ENCODE measurements at regions not wholly inside any gene's neighbourhood (a gene's known extent, or its start where the extent isn't known, plus 50 kb on each side); places are given as distances from the start of the nearest gene placed in this dataset.

DNA sequence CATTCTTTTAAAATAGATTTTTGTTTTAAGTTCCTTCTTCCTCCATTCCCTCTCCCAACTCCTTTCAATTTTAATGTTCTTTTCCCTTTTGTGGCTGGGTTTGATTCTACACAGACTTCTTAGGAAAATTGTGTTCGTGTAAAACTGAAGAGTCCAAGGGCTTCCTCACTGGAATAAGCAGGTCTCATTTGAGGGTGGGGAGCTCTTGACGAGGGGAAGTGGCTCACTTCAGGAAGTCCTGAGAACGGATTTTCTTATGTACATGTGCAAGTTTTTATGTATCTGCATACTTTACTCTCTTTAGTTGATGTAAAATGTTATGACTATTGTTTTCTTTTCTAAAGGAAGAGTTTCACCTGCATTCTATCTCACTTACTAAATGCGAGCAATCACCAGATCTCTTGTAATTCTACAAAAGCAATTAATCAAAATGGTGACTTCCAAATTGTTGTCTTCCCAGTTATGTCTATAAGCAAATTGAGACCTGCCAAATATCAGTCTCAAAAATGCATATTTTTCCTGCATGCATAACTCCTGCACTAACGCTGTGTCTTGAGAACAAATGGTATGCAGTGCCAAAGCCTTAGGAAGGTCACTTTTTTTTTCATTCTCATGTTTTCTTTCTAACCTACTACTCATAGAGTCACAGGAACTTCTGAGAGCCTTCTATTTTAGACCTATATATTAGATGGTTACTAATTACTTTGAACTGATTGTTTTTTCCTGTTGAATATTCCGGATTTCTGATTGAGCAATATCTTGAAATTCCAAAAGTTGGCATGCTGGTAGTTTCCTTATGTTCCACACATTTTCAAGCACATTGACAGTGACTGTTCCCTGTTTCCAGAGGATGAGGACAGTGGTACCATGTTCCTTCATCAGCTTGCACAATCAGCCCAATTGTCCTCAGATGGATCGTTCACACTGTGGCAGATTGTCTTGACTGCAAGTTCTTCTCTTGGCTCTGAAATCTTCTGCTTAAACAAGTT is 251.9 kb upstream of the PRDM1 start:
- TF ChIP-seq, protein P1, sequence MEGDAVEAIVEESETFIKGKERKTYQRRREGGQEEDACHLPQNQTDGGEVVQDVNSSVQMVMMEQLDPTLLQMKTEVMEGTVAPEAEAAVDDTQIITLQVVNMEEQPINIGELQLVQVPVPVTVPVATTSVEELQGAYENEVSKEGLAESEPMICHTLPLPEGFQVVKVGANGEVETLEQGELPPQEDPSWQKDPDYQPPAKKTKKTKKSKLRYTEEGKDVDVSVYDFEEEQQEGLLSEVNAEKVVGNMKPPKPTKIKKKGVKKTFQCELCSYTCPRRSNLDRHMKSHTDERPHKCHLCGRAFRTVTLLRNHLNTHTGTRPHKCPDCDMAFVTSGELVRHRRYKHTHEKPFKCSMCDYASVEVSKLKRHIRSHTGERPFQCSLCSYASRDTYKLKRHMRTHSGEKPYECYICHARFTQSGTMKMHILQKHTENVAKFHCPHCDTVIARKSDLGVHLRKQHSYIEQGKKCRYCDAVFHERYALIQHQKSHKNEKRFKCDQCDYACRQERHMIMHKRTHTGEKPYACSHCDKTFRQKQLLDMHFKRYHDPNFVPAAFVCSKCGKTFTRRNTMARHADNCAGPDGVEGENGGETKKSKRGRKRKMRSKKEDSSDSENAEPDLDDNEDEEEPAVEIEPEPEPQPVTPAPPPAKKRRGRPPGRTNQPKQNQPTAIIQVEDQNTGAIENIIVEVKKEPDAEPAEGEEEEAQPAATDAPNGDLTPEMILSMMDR (IDR thresholded peaks at IDR 0.05): no peak
- no peak for ATAC-seq
- no peak for DNase-seq
- H3K4me3 ChIP-seq: no peak overlapping the region
- intact Hi-C loops (cut with DNase I, micrococcal nuclease): no loop called here
- H3K4me1 ChIP-seq (ENCODE audit: low read depth): peaks cover 6% of the 10 kb centered on the region
- H3K36me3 ChIP-seq (ENCODE audit: low read depth): no peaks in the 10 kb centered on the region
- H3K9me3 ChIP-seq: no peaks in the 10 kb centered on the region

DNA sequence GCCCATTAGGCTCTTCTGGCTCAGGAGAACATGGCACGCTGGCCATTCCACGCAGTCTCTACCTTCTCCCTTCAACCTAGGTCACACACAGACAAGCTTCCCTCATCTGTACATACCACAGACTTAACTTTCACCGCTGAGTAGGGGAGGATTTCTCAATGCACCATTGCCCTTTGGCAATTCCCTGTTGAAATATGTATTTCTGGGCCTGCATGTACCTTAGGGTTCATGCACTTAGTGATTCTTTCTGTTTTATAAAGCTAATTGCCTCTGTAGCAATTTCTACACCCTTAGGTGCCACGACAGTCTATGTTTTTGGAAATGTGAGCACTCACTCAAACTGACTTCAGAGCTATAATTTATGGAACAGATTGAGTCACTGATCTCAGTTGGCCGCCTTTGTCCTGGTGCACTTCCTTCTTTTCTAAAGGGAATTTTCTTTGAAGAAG is 253.8 kb upstream of the PRDM1 start:
- no peak for DNase-seq
- TF ChIP-seq, protein P1 (IDR thresholded peaks at IDR 0.05): no peak
- no peak for ATAC-seq

DNA sequence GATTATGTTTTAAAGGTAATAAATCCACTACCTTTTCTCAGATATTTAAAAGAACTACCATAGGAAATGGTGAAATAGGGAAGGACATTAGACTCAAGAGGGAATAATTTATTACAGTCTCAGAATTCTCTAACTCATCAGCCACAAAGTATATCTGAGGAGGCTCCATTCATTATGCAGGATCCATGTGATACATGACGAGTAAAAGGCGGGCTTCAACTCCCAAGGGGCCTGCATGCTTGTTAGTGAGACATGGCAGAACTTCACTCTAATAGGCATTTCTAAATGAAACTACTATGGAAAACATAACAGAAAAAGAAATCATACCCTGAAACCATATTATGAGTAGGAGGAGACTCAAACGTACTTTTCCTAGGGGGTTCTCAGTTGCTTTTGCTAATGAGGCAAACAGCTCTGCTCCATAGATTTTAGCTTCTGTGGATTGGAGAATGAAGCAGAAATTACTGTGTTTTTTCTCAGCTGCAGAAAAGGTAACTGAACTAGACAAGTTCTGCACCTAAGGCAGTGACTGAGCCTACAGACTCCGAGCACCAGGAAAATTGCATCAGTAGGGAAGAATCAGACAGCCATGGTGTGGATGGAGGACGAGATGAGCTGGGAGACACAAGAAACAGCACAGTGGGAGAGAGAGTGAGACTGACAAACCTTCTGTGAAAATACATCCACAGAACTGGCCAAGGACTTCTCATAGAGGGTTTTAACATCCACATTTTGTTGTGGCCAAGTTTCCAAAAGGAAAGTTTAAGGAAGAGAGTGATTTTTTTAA is 254.6 kb upstream of the PRDM1 start:
- H3K4me3 ChIP-seq: no peak overlapping the region
- no peaks in the 10 kb centered on the region for H3K36me3 ChIP-seq (ENCODE audit: low read depth)
- no peaks in the 10 kb centered on the region for H3K9me3 ChIP-seq
- TF ChIP-seq, protein P1 (IDR thresholded peaks at IDR 0.05): no peak
- DNase-seq (no peak), ATAC-seq (no peak)
- peaks cover 6% of the 10 kb centered on the region for H3K4me1 ChIP-seq (ENCODE audit: low read depth)
- intact Hi-C loops (cut with DNase I, micrococcal nuclease): no loop called here

More for the DNA sequence above, 253.8 kb upstream of the PRDM1 start:
- intact Hi-C loops (cut with DNase I, micrococcal nuclease): no loop called here
- Histone ChIP-seq H3K9me3 (no peaks in the 10 kb centered on the region), H3K4me1 (ENCODE audit: low read depth) (peaks cover 6% of the 10 kb centered on the region), H3K36me3 (ENCODE audit: low read depth) (no peaks in the 10 kb centered on the region), H3K4me3 (no peak overlapping the region)

DNA sequence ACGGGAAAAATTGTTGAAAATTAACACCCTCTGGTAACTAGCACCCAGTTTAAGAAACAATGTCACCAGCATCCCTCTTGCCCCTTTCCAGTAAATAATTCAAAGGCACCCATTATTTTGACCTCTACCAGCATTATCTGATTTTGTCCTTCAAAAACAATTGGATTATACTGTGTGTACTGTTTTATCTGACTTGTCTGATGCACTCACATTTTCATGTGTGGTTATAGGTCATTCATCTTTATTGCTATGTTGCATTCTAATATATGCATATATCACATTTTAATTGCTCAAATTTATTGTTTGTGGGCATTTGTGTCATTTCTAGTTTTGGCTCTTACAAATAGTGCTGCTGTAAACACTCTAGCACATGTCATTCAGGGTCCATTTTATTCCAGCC is 260.9 kb upstream of the PRDM1 start:
- intact Hi-C loops (cut with DNase I, micrococcal nuclease): no loop called here
- no peak for ATAC-seq
- TF ChIP-seq, protein P1 (IDR thresholded peaks at IDR 0.05): no peak
- no peak overlapping the region for H3K4me3 ChIP-seq
- DNase-seq: no peak
- no peaks in the 10 kb centered on the region for H3K9me3 ChIP-seq
- no peaks in the 10 kb centered on the region for H3K4me1 ChIP-seq (ENCODE audit: low read depth)
- no peaks in the 10 kb centered on the region for H3K36me3 ChIP-seq (ENCODE audit: low read depth)

DNA sequence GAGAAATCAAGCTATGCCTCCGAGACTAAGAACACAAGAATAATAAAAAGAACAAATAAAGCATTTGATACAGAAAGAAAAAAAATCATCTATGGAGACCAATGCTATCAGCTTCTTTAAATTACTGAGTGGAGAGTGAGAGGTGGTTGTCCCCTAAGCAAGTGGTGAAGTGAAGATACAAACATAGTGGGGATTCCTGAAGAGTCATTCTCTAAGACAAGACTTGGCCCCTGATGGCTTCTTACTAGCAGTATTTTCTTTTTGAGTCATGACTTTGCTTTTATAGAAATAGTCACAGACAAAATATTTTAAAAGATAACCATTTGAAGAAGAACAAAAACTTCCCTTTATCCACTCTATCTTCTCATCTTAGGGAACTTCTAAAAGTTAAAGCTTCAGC is 261.4 kb upstream of the PRDM1 start:
- intact Hi-C loops (cut with DNase I, micrococcal nuclease): no loop called here
- Histone ChIP-seq H3K36me3 (ENCODE audit: low read depth) (no peaks in the 10 kb centered on the region), H3K4me3 (no peak overlapping the region), H3K4me1 (ENCODE audit: low read depth) (no peaks in the 10 kb centered on the region), H3K9me3 (no peaks in the 10 kb centered on the region)
- DNase-seq (no peak), ATAC-seq (no peak)
- TF ChIP-seq, protein P1 (IDR thresholded peaks at IDR 0.05): no peak

Measured in mucosa of descending colon (tissue), 3 donors.